H9 (cell line): ENCODE measurements at regions not wholly inside any gene's neighbourhood (a gene's known extent, or its start where the extent isn't known, plus 50 kb on each side); places are given as distances from the start of the nearest gene placed in this dataset.

Experiments
- DNase-seq: peaks from one replicate; pipeline ENCODE4 v3.0.0-alpha.2; 2017
- H2AFZ ChIP-seq: one replicate; pipeline ENCODE4 v1.6.1; 2013; ENCODE audit warnings: mild to moderate bottlenecking, low read length, control low read depth, moderate library complexity
- H2AK5ac ChIP-seq: 2 replicates; pipeline ENCODE4 v1.6.1; 2013; ENCODE audit warnings: low read length, control low read depth, mixed read lengths; ENCODE audit not compliant: insufficient read length
- H2BK120ac ChIP-seq: one replicate; pipeline ENCODE4 v1.6.1; 2013; ENCODE audit warnings: low read depth, mild to moderate bottlenecking, low read length, control low read depth, inconsistent platforms; ENCODE audit not compliant: poor library complexity, severe bottlenecking
- H2BK12ac ChIP-seq: 2 replicates; pipeline ENCODE4 v1.6.1; 2013; ENCODE audit warnings: low read length, control low read depth, mixed read lengths, low read depth; ENCODE audit not compliant: insufficient read length
- H2BK15ac ChIP-seq: 2 replicates; pipeline ENCODE4 v1.6.1; 2013; ENCODE audit warnings: low read depth, low read length, control low read depth
- H2BK20ac ChIP-seq: one replicate; pipeline ENCODE4 v1.6.1; 2013; ENCODE audit warnings: low read depth, mild to moderate bottlenecking, low read length, control low read depth, inconsistent platforms; ENCODE audit not compliant: poor library complexity, severe bottlenecking
- H2BK5ac ChIP-seq: 2 replicates; pipeline ENCODE4 v1.6.1; 2013; ENCODE audit warnings: low read length, control low read depth, mixed read lengths; ENCODE audit not compliant: insufficient read length
- H3K14ac ChIP-seq: 2 replicates; pipeline ENCODE4 v1.6.1; 2013; ENCODE audit warnings: low read length, control low read depth; ENCODE audit not compliant: insufficient read depth
- H3K18ac ChIP-seq: 2 replicates; pipeline ENCODE4 v1.6.1; 2013; ENCODE audit warnings: low read depth, mild to moderate bottlenecking, mixed read lengths, low read length, control low read depth; ENCODE audit not compliant: insufficient read length
- H3K23ac ChIP-seq: 2 replicates; pipeline ENCODE4 v1.6.1; 2013; ENCODE audit warnings: low read length, control low read depth, mixed read lengths, low read depth; ENCODE audit not compliant: insufficient read length
- H3K23me2 ChIP-seq: 2 replicates; pipeline ENCODE4 v1.6.1; 2013; ENCODE audit warnings: low read depth, mild to moderate bottlenecking, mixed read lengths, low read length, control low read depth; ENCODE audit not compliant: insufficient read length, poor library complexity, severe bottlenecking
- H3K27ac ChIP-seq: 2 replicates; pipeline ENCODE4 v1.5.1; 2013; ENCODE audit warnings: low read length, control low read depth, mixed read lengths, low read depth; ENCODE audit not compliant: insufficient read length
- H3K27me3 ChIP-seq: 2 replicates; pipeline ENCODE4 v1.6.1; 2013; ENCODE audit warnings: low read length, control low read depth, inconsistent platforms; ENCODE audit not compliant: insufficient read depth
- H3K4ac ChIP-seq: 2 replicates; pipeline ENCODE4 v1.6.1; 2013; ENCODE audit warnings: low read depth, mild to moderate bottlenecking, control low read depth, inconsistent platforms, low read length, moderate library complexity
- H3K4me1 ChIP-seq: 2 replicates; pipeline ENCODE4 v1.6.1; 2013; ENCODE audit warnings: low read length, control low read depth, inconsistent platforms; ENCODE audit not compliant: insufficient read depth
- H3K4me2 ChIP-seq: 2 replicates; pipeline ENCODE4 v1.6.1; 2013; ENCODE audit warnings: low read length, control low read depth, mixed read lengths; ENCODE audit not compliant: insufficient read length, insufficient read depth
- H3K56ac ChIP-seq: 2 replicates; pipeline ENCODE4 v1.6.1; 2013; ENCODE audit warnings: low read depth, mild to moderate bottlenecking, mixed read lengths, low read length, control low read depth; ENCODE audit not compliant: insufficient read length
- H3K79me1 ChIP-seq: 2 replicates; pipeline ENCODE4 v1.6.1; 2013; ENCODE audit warnings: low read depth, mild to moderate bottlenecking, moderate library complexity, low read length, control low read depth, inconsistent platforms; ENCODE audit not compliant: insufficient read depth, poor library complexity, severe bottlenecking
- H3K79me2 ChIP-seq: 2 replicates; pipeline ENCODE4 v1.6.1; 2013; ENCODE audit warnings: low read length, control low read depth, inconsistent platforms; ENCODE audit not compliant: insufficient read depth
- H3K9ac ChIP-seq: 2 replicates; pipeline ENCODE4 v1.6.1; 2013; ENCODE audit warnings: low read length, control low read depth, mixed read lengths; ENCODE audit not compliant: insufficient read length; ENCODE audit errors: extremely low read depth
- H3K9me3 ChIP-seq: one replicate; pipeline ENCODE4 v1.6.1; 2013; ENCODE audit warnings: low read depth, low read length, inconsistent platforms; ENCODE audit not compliant: control insufficient read depth
- H3T11ph ChIP-seq: one replicate; pipeline ENCODE4 v1.6.1; 2013; ENCODE audit warnings: mild to moderate bottlenecking, low read length, control low read depth, inconsistent platforms
- H4K20me1 ChIP-seq: one replicate; pipeline ENCODE4 v1.6.1; 2013; ENCODE audit not compliant: control insufficient read depth, insufficient read length, insufficient read depth
- H4K5ac ChIP-seq: 2 replicates; pipeline ENCODE4 v1.6.1; 2013; ENCODE audit warnings: low read depth, mild to moderate bottlenecking, mixed read lengths, low read length, control low read depth; ENCODE audit not compliant: insufficient read length
- H4K8ac ChIP-seq: replicated peaks from 2 replicates; pipeline ENCODE4 v1.6.1; 2013; ENCODE audit warnings: low read length, control low read depth, mixed read lengths, low read depth; ENCODE audit not compliant: insufficient read length
- H4K91ac ChIP-seq: 2 replicates; pipeline ENCODE4 v1.6.1; 2013; ENCODE audit warnings: low read depth, mild to moderate bottlenecking, moderate library complexity, mixed read lengths, low read length, control low read depth; ENCODE audit not compliant: insufficient read length
- H3K27ac Mint-ChIP-seq, 3 experiments: 2 replicates in 2 of 3; 3 replicates in 1 of 3; pipeline ENCODE4 v1.8.0; 2020 to 2021; ENCODE audit warnings: mixed read lengths in 3 of 3, mild to moderate bottlenecking in 1 of 3, moderate library complexity in 1 of 3
- H3K27me3 Mint-ChIP-seq: 2 replicates; pipeline ENCODE4 v1.8.0; 2021; ENCODE audit warnings: low read depth, mild to moderate bottlenecking, moderate library complexity, mixed read lengths
- H3K36me3 Mint-ChIP-seq, 3 experiments: 2 replicates in 2 of 3; 3 replicates in 1 of 3; pipeline ENCODE4 v1.8.0; 2020 to 2021; ENCODE audit warnings: low read depth in 3 of 3, mixed read lengths in 3 of 3; ENCODE audit not compliant: insufficient read depth in 1 of 3
- H3K4me1 Mint-ChIP-seq, 2 experiments: 2 replicates each; pipeline ENCODE4 v1.8.0; 2020; ENCODE audit warnings: mixed read lengths in 2 of 2
- H3K4me3 Mint-ChIP-seq, 2 experiments: 2 replicates in 1 of 2; 3 replicates in 1 of 2; pipeline ENCODE4 v1.8.0; 2020 to 2021; ENCODE audit warnings: mild to moderate bottlenecking in 2 of 2, mixed read lengths in 2 of 2, moderate library complexity in 1 of 2
- H3K9me3 Mint-ChIP-seq, 2 experiments: 2 replicates in 1 of 2; 3 replicates in 1 of 2; pipeline ENCODE4 v1.8.0; 2020; ENCODE audit warnings: mild to moderate bottlenecking in 2 of 2, mixed read lengths in 2 of 2, moderate library complexity in 1 of 2
- CTCF ChIP-seq: fragments of 200-600 bp; sonication (generic); conservative IDR thresholded peaks from 3 replicates; pipeline ENCODE4 v1.8.0; 2021; ENCODE audit warnings: antibody characterized with exemption, mild to moderate bottlenecking
- WGBS: extraction: QIAGEN DNeasy Blood & Tissue Kit; methylation state at CpG from one replicate; pipeline ENCODE4 v1.1.7; 2013; ENCODE audit warnings: missing lambda C conversion rate, low lambda C conversion rate, mixed read lengths; ENCODE audit not compliant: insufficient read length; ENCODE audit errors: extremely low coverage; 5-methylcytosine and 5-hydroxymethylcytosine counted together

GRCh38 chr15:34700891-34701427 is 53.8 kb downstream of the GJD2 start:
- TF ChIP-seq CTCF, result no peak
- H3K14ac ChIP-seq, result no peak overlapping the region
- no peak overlapping the region for H4K8ac ChIP-seq
- no peak overlapping the region for H3K27ac ChIP-seq
- no peak overlapping the region for H4K5ac ChIP-seq
- H3K79me1 ChIP-seq, result no peaks in the 10 kb centered on the region
- H3K27me3 Mint-ChIP-seq, result no peaks in the 10 kb centered on the region; the same call in 1 of the 2 replicates
- no peak overlapping the region for H2AK5ac ChIP-seq
- H2BK120ac ChIP-seq, result no peak overlapping the region
- no peaks in the 10 kb centered on the region for H3K27me3 ChIP-seq
- no peak overlapping the region for H4K91ac ChIP-seq
- H3K27ac Mint-ChIP-seq, result no peak overlapping the region; a peak in 1 of 7 replicates
- DNase-seq, result no peak
- H3K23me2 ChIP-seq, result no peaks in the 10 kb centered on the region
- H3K9me3 Mint-ChIP-seq, result no peaks in the 10 kb centered on the region
- no peak overlapping the region for H3K4me3 Mint-ChIP-seq
- H3K23ac ChIP-seq, result no peak overlapping the region
- H3K4me1 Mint-ChIP-seq, result peaks cover 17 to 25% of the 10 kb centered on the region in 2 experiments
- no peak overlapping the region for H3K18ac ChIP-seq
- no peak overlapping the region for H3K9ac ChIP-seq
- no peaks in the 10 kb centered on the region for H3K79me2 ChIP-seq
- WGBS, result no CpG with 5 or more reads among the region's 4 CpGs
- no peak overlapping the region for H3K56ac ChIP-seq
- H3K9me3 ChIP-seq, result no peaks in the 10 kb centered on the region
- no peak overlapping the region for H2BK15ac ChIP-seq
- H2BK5ac ChIP-seq, result no peak overlapping the region
- no peaks in the 10 kb centered on the region for H4K20me1 ChIP-seq
- peaks cover 4% of the 10 kb centered on the region for H3K4me1 ChIP-seq
- no peak overlapping the region for H2BK20ac ChIP-seq
- H3K4me2 ChIP-seq, result no peak overlapping the region
- H2BK12ac ChIP-seq, result no peak overlapping the region
- no peak overlapping the region for H3T11ph ChIP-seq
- H2AFZ ChIP-seq, result no peak overlapping the region
- H3K36me3 Mint-ChIP-seq, result no peaks in the 10 kb centered on the region
- no peak overlapping the region for H3K4ac ChIP-seq
